ENCODE measurements at regions not wholly inside any gene's neighbourhood (a gene's known extent, or its start where the extent isn't known, plus 50 kb on each side); places are given as distances from the start of the nearest gene placed in this dataset.

DNA sequence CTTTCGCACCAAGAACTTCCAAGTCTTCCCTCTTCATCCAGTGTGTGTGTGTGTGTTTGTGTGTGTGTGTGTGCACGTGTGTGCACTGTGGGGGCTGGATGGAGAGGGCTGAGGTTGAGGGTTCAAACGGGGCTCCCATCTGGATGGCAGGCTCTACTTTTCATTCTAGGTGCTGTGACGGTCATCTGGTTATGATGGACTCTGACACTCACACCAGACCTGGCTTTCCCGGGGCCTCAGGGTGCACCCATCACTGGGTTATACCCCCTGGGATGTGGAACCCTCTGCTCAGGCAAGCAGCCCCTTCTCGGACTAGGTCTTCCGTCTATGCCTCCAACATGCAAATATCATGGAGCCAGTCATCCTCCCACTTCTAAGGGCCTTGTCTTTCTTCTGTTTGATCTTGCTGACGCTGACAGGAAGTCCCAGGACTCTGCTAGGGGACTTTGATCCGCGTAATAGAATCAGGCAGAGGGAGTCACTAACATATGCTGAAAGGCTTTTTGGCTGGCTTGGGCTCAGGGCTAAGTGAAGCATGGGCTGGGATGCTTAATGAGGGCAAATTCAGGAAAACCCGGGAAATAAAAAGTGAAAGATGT, 313.6 kb downstream of the CDC5L start:
- in situ Hi-C loops (cut with HindIII; ENCODE audit: low pct_unique_long_range_greater_than_20kb, low sequenced_read_pairs), result no loop called here
- no peak for DNase-seq (ENCODE audit: low read depth, low spot score)

DNA sequence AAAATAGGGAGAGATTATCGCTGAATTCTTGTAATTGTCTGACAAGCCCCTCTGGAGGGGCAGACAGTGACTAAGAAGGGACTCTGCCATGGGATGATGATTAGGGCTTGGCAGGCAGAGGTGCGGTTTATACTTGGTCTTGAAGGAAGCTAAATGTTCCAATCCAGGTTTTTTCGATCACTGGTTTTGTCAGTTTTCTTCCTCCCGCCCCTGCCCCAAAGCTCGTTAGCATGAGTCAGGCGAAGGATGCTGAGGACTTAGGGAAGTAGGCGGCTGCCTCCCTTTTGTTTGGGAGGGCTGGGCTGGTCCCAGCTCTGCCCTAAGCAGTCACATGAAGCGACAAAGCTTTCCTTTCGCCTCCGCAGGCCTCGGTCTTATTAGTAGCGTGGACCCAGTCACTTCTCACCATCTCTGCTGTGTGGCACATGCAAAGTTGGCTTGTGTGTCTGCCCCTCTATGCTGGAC, 314.2 kb downstream of the CDC5L start:
- in situ Hi-C loops (cut with HindIII; ENCODE audit: low pct_unique_long_range_greater_than_20kb, low sequenced_read_pairs), result no loop called here
- no peak for DNase-seq (ENCODE audit: low read depth, low spot score)

DNA sequence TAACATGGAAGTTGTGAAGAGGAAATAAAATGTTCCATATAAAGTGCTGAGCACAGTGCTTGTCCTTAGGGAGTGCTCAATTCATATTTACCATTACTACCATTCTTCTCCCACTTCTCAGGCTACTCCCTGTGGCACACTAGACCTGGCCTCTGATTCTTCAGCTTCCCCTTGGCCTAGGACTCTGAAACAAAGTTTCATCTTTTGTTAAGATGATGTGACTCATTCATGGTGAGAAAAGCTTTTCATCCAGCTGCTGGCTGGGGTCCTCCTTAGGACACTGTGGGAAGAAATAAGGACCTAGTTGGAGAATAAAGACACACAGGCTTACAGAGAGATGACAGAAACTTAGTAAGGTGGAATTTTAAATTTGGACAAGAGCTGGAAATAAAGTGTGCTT, 314.8 kb downstream of the CDC5L start:
- in situ Hi-C loops (cut with HindIII; ENCODE audit: low pct_unique_long_range_greater_than_20kb, low sequenced_read_pairs), result no loop called here
- DNase-seq (ENCODE audit: low read depth, low spot score), result no peak

DNA sequence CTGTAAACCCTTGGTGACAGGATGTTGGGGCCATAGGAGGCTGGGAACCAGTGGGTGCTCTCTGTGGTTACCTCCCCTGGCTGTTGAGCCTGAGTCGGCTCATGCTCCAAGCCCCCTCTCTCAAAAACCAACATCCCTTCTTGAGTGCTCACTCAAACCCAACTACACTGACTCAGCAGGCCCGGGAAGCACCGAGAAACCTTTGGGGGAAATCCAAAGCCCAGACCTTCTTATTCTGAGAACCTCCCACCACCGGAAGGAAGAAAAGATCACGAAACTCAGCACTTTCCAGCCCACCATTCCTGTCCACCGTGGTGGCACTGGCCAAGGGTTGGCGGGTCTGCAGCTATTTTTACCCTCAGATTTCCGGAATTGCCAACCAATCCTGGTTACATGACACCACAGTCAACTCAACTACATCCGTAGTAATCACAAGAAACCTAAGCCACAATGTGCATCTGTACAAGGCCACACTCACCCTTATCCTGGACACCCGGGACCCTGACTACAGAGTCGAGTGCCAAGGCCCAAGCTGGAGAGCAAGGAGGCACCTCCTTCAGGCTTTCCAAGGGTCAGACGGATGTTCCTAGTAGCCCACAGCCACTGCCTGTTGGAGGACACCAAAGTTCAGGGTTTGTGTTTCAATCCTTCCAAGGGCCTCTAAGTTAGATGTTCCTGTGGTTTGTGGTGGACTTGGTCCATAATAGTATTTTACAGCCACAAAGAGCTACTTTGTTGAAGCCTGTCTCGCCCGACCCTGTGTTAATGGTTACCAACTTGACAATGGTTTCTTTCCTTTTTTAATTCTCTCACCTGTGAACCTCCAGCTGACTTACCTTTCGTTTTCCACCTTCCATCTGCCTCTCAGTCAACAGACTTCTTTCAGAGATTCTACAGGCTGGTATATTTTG, 317.0 kb downstream of the CDC5L start:
- DNase-seq (ENCODE audit: low read depth, low spot score), result no peak
- in situ Hi-C loops (cut with HindIII; ENCODE audit: low pct_unique_long_range_greater_than_20kb, low sequenced_read_pairs), result no loop called here

DNA sequence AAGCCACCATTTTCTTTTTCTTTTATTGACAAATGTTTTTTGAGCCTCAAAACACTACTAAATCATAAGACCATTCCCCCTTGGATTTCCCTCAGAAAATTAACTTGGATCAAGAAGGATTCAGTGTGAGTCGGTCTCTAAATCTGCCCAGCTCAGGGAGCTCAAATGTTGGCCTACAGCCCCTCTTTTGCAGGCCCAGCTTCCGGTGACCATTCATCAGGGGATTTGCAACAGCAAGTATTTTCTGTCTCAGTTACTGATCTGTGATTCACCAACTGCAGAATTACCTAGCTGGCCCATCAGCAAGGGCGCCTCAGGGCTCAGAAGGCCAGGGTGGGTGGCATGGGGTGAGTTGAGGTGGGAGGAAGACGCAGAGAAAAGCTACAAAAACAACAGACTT, 318.1 kb downstream of the CDC5L start:
- in situ Hi-C loops (cut with HindIII; ENCODE audit: low pct_unique_long_range_greater_than_20kb, low sequenced_read_pairs), result no loop called here
- no peak for DNase-seq (ENCODE audit: low read depth, low spot score)

DNA sequence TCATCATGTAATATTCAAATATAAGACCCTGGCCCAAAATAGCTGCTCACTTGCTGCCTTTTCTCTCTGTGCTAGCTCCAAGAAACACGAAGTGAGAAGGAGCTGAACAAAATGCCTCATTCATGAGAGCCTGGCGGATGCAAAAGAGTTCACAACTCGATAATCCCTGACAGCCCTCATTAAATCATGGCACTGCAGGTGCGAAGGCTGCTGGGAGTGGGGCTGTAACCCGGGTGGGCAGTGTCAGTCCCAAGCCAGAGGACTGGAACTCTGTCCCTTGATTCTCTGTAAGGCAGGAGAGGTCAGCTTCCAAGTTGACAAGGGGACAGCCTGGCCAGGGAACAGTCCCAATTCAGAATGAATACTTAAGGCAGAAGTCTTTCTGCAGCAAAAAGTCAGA, 318.5 kb downstream of the CDC5L start:
- in situ Hi-C loops (cut with HindIII; ENCODE audit: low pct_unique_long_range_greater_than_20kb, low sequenced_read_pairs), result no loop called here
- no peak for DNase-seq (ENCODE audit: low read depth, low spot score)

DNA sequence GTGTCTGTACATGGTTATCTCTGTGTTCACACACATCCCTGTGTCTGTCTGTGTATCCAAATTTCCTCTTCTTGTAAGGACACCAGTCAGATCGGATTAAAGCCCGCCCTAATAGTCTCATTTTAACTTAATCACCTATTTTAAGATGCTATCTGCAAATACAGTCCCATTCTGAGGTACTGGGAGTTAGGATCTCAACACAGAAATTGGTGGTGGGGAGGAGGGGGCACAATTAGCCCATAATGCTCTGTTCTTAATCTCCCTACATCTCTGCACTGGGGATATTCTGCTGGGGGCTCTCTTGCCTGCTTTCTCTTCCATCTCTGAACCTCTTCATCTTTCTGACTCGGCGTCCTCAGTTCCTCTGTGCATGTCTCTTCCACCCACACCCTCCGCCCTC, 320.7 kb downstream of the CDC5L start:
- DNase-seq (ENCODE audit: low read depth, low spot score), result no peak
- in situ Hi-C loops (cut with HindIII; ENCODE audit: low pct_unique_long_range_greater_than_20kb, low sequenced_read_pairs), result no loop called here

DNA sequence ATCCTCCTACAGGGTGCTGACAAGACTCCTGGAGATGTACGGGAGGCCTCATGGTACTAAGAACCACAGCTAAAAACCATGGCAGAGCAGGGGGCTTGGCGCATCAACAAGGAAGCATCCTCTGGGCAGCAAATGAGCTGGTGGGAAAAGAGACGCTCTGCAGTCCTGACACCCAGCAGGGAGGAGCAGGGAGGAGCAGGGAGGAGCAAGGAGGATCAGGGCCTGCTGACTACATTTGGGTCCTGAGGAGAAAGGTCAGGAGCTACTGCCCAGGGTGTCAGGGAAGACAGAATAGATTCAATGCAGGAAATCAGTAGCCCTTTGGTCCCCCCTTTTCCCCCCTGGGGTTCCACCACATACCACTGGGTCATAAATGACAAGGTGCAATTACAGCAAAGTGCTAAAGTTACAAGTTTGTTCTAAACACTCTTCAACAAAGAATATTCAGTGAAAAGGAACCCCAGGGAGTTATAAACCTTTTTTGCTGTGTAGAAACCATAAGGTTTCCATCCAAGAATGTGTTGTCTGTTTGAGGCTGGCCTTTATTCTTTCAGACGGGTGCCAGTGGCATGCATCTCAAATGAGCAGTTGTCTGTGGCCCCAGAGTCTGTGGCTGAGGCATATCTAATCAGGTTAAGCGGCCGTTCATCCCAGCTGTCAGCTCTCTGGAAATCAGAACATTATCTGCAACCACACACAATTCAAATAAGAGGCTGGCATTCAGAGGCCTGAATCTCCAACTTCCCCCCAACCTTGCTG, 325.0 kb downstream of the CDC5L start:
- peak; percentile 10 for DNase-seq (ENCODE audit: low read depth, low spot score)
- in situ Hi-C loops (cut with HindIII; ENCODE audit: low pct_unique_long_range_greater_than_20kb, low sequenced_read_pairs), result no loop called here

DNA sequence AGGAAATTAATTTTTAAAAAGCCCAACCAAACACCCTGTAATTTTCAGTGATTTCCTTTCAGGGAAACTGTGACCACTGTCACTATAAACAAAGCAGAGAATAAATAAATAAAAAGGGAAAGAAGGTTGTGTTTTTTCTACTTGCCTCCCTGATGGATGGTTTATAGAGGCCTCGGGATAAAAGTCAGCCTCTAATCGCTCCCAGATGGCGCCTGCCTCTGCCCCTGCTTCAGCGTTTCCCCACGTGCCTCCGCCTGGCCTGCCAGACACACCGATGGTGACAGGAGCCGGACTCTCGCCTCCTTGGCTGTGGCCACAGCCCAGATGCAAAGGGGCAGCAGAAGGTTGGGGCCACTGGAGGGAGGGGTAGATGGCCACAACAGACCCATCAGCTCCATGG, 327.7 kb downstream of the CDC5L start:
- DNase-seq (ENCODE audit: low read depth, low spot score), result no peak
- in situ Hi-C loops (cut with HindIII; ENCODE audit: low pct_unique_long_range_greater_than_20kb, low sequenced_read_pairs), result no loop called here

DNA sequence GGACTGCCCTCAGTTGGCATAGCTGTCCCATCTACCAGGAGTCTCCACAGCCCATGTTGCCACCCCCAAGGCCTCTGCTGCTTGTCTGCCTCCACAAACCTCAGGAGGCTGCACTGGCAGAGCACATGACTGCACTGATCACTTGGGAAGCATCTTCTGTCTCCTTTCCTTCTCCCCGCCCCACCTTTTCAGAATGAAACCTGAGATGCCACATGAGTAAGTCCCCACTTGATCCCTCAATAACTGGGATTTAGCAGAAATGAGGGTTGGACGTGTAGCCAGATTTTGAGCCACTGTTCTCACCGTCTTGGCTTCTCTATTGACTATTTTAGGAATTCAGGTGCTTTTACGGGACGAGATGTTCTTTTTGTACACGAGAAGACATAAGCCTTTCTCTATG, 328.4 kb downstream of the CDC5L start:
- in situ Hi-C loops (cut with HindIII; ENCODE audit: low pct_unique_long_range_greater_than_20kb, low sequenced_read_pairs), result no loop called here
- no peak for DNase-seq (ENCODE audit: low read depth, low spot score)

DNA sequence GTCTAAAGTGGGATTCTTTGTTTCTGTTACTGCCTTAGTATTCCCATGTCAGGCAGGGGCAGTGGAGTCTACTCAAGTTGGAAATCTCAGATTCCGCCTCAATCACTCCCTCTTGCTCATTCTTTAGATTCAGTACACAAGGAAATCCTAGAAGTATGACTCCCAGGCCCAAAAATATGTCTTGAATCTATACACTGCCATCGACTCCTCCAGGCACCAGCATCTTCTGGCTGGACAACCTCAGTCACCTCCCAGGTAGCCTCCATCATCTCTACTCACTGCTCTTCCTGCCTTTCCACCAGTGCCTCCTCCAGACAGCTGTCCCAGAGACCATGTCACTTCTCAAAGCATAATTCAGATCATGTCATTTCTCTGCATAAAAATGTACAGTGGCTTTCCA, 329.9 kb downstream of the CDC5L start:
- in situ Hi-C loops (cut with HindIII; ENCODE audit: low pct_unique_long_range_greater_than_20kb, low sequenced_read_pairs), result no loop called here
- no peak for DNase-seq (ENCODE audit: low read depth, low spot score)

DNA sequence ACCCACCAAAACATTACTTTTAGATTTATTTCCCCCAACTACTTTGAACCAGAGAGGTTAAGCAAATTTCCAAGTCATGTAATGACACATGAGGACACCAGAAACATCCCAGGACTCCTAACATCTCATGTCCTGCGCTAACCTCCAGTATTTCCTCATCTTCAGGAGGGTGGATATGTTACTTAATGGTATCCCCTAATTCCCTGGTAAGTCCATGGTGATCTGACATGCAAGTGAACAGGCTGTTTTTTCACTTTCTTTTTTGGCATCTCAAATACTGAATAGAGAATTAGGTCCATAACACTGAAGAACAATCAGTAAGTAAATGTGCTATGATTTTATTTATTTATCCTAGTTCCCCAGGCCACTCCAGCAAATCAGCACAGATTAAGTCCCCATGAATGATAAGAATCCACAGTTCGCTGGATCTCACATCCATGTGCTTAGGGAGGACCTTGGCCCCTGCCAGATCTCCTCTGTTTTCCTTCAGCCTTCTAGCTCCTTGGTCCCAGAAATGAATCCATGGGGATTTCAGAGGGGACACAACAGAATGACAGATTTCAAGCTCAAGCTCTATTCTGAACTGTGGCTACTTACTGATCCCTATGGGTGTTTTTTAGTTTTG, 334.6 kb downstream of the CDC5L start:
- DNase-seq (ENCODE audit: low read depth, low spot score), result no peak
- in situ Hi-C loops (cut with HindIII; ENCODE audit: low pct_unique_long_range_greater_than_20kb, low sequenced_read_pairs), result no loop called here

DNA sequence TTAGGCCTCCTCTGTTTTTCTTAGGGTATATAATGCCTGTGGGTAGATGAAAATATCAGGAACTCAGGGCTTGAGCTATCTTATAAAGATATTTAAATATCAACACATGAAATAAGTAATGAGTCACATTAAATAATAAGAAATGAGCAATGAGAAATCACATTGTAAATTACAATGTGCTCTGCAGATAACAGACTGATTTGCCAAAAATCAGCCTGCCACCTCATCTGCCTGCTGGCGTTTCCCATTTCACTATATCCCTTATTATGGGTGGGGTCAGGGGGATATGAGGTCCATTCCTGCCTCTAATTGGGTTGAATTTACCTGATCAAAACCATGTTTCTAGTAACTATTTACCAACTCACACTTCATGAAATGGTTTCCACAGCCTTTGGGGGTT, 335.2 kb downstream of the CDC5L start:
- no peak for DNase-seq (ENCODE audit: low read depth, low spot score)
- in situ Hi-C loops (cut with HindIII; ENCODE audit: low pct_unique_long_range_greater_than_20kb, low sequenced_read_pairs), result no loop called here

DNA sequence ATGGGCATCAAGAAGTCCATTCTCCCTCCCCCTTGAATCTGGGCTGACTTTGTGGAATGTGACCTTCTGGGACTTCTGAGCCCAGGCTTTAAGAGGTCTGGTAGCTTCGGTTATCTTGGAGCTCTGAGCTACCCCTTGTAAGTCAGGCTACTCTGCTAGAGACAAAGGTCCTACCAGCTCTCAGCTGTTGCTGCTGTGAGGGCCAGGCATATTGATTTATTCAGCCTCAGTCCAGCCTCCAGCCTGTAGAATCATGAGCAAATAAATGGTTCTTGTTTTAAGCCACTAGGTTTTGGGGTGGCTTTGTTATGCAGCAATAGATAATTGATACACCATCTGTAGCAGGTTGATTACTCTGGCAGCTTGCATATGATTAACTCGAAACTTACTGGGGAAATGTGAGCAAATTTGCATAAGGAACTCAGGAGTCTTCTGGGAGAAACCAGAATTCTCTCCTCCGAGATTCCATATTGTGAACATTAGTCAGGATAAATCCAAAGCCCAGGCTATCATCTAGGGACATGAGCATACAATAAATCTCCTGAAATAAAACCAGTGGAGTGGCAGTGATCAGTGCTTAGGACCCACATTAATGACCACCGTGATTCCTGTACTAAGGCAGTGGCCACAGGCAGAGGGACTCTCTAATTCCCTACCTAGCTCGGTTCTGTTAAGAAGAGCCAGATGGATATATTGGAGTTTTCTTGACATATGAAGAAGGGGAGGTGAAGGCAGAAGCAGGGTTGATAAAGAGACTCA, 336.1 kb downstream of the CDC5L start:
- in situ Hi-C loops (cut with HindIII; ENCODE audit: low pct_unique_long_range_greater_than_20kb, low sequenced_read_pairs), result no loop called here
- DNase-seq (ENCODE audit: low read depth, low spot score), result no peak

DNA sequence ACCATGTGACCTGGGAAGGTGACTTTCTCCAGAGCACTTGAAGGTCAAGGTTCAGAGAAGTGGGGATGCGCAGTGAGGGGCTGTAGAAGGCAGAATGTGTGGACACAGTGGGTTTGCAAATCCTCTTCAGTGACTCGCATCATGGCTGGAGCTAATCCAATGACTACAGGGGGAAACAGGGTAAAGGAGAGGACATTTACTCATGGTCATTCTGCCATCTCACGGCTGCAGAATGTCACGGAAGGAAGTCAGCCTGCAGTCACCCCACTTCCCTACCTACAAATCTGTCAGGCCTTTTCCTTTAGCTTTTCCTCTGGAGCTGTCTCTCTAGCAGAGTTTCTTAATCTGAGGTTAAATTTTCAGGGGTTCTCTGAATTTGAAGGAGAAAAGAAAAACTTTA, 337.6 kb downstream of the CDC5L start:
- in situ Hi-C loops (cut with HindIII; ENCODE audit: low pct_unique_long_range_greater_than_20kb, low sequenced_read_pairs), result no loop called here
- no peak for DNase-seq (ENCODE audit: low read depth, low spot score)

DNA sequence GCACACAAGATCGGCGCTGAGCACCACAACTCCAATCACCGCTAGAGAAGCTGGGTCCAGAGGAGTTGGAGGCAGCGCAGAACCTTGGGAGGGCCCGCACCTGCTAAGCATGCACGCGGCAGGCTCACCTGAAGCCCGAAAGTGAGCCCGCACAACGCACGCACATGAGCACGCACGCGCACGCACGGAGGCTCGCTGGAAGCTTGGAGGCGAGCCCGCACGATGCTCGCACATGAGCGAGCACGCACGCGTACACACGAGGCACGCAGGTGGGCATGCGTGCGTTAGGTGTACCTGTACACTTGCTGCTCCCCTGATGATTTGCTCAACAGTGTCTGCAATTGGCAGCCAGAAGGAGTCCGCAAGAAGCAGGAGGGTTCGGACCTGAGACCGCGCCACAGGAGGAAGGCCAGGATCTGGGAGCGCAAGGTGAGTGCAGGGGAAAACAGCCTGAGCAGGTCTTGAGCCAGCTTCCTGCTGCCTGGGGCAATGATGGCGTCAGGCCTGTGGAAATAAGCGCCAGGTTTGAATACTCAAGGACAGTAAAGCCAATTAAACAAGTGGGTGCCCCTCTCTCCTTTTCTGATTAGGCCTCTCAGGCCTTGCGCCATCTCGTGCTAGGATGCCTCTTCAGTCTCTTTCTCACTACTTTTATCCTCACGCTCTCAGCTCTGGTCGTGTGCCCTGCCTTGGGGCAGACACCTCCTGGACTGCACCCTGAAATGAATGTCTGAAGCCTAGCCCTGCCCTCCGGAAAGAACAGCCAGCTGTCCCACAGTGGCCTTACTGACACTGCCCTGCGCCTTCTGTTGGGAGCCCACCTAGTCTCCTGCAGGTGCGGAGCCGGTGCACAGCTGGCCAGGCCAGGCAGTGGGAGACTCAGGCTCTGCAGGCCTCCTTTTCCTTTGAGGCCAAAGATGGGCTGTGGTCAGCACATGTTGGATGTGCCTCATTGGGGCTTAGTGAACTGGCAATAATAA, 340.4 kb downstream of the CDC5L start:
- DNase-seq (ENCODE audit: low read depth, low spot score), result no peak
- in situ Hi-C loops (cut with HindIII; ENCODE audit: low pct_unique_long_range_greater_than_20kb, low sequenced_read_pairs), result no loop called here
